NT2/D1 (cell line): ENCODE measurements at regions not wholly inside any gene's neighbourhood (a gene's known extent, or its start where the extent isn't known, plus 50 kb on each side); places are given as distances from the start of the nearest gene placed in this dataset.

Experiments used
- DNase-seq: peaks from one replicate; pipeline ENCODE4 v3.0.0-alpha.2; 2011; ENCODE audit warnings: low read depth, low spot score
- H3K27me3 ChIP-seq: 2 replicates; pipeline ENCODE4 v1.6.0; 2011; ENCODE audit warnings: mild to moderate bottlenecking; ENCODE audit not compliant: insufficient read length, insufficient read depth
- H3K36me3 ChIP-seq: 2 replicates; pipeline ENCODE4 v1.6.1; 2011; ENCODE audit warnings: mild to moderate bottlenecking, low read length, mixed read lengths; ENCODE audit not compliant: insufficient read depth, insufficient read length
- H3K4me1 ChIP-seq: 2 replicates; pipeline ENCODE4 v1.5.1; 2011; ENCODE audit not compliant: insufficient read depth, insufficient read length
- H3K4me3 ChIP-seq: 2 replicates; pipeline ENCODE4 v1.5.1; 2011; ENCODE audit warnings: low read depth; ENCODE audit not compliant: insufficient read length
- H3K9ac ChIP-seq: 2 replicates; pipeline ENCODE4 v1.6.0; 2011; ENCODE audit warnings: low read depth; ENCODE audit not compliant: insufficient read length
- H3K9me3 ChIP-seq: 2 replicates; pipeline ENCODE4 v1.5.1; 2011; ENCODE audit warnings: mild to moderate bottlenecking, low read length; ENCODE audit not compliant: insufficient read depth
- SUZ12 ChIP-seq: IDR thresholded peaks from 2 replicates; pipeline ENCODE4 v1.6.1; 2011; ENCODE audit not compliant: insufficient read length, insufficient read depth; ENCODE audit errors: extremely low read depth
- YY1 ChIP-seq: IDR thresholded peaks from 2 replicates; pipeline ENCODE4 v1.6.1; 2011; ENCODE audit not compliant: insufficient read length, insufficient read depth
- ZNF274 ChIP-seq: IDR thresholded peaks from 2 replicates; pipeline ENCODE4 v1.6.1; 2011; ENCODE audit warnings: mild to moderate bottlenecking, low read depth, low read length

GRCh38 chr13:82719987-82720386 is 1162.3 kb downstream of the SLITRK1 start:
- no peak overlapping the region for H3K9ac ChIP-seq
- H3K27me3 ChIP-seq: no peaks in the 10 kb centered on the region
- no peaks in the 10 kb centered on the region for H3K36me3 ChIP-seq
- DNase-seq: no peak
- H3K4me1 ChIP-seq: no peaks in the 10 kb centered on the region
- H3K9me3 ChIP-seq: no peaks in the 10 kb centered on the region
- TF ChIP-seq SUZ12 (no peak), ZNF274 (no peak), YY1 (no peak)
- no peak overlapping the region for H3K4me3 ChIP-seq

GRCh38 chr13:82717249-82717648 is 1165.0 kb downstream of the SLITRK1 start:
- Histone ChIP-seq H3K27me3 (no peaks in the 10 kb centered on the region), H3K4me3 (no peak overlapping the region), H3K9ac (no peak overlapping the region), H3K9me3 (no peaks in the 10 kb centered on the region), H3K4me1 (no peaks in the 10 kb centered on the region), H3K36me3 (no peaks in the 10 kb centered on the region)
- DNase-seq: no peak
- TF ChIP-seq SUZ12 (no peak), ZNF274 (no peak), YY1 (no peak)

GRCh38 chr13:82713687-82714405 is 1168.4 kb downstream of the SLITRK1 start:
- no peak overlapping the region for H3K9ac ChIP-seq
- H3K36me3 ChIP-seq: no peaks in the 10 kb centered on the region
- no peak overlapping the region for H3K4me3 ChIP-seq
- no peaks in the 10 kb centered on the region for H3K9me3 ChIP-seq
- no peak for DNase-seq
- no peaks in the 10 kb centered on the region for H3K4me1 ChIP-seq
- no peaks in the 10 kb centered on the region for H3K27me3 ChIP-seq
- TF ChIP-seq SUZ12 (no peak), ZNF274 (no peak), YY1 (no peak)

- Histone ChIP-seq H3K4me3 (no peak overlapping the region), H3K27me3 (no peaks in the 10 kb centered on the region), H3K9ac (no peak overlapping the region), H3K4me1 (no peaks in the 10 kb centered on the region), H3K9me3 (no peaks in the 10 kb centered on the region), H3K36me3 (no peaks in the 10 kb centered on the region)
- DNase-seq: no peak
- TF ChIP-seq SUZ12: no peak
- no peak for TF ChIP-seq ZNF274
- TF ChIP-seq YY1: no peak
Measured at GRCh38 chr13:82702513-82702912, 1179.8 kb downstream of the SLITRK1 start.

GRCh38 chr13:82701020-82701419 is 1181.3 kb downstream of the SLITRK1 start:
- Histone ChIP-seq H3K4me3 (no peak overlapping the region), H3K9me3 (no peaks in the 10 kb centered on the region), H3K36me3 (no peaks in the 10 kb centered on the region), H3K27me3 (no peaks in the 10 kb centered on the region), H3K4me1 (no peaks in the 10 kb centered on the region), H3K9ac (no peak overlapping the region)
- TF ChIP-seq SUZ12: no peak
- no peak for TF ChIP-seq YY1
- TF ChIP-seq ZNF274: no peak
- DNase-seq: no peak

- DNase-seq: no peak
- Histone ChIP-seq H3K4me3 (no peak overlapping the region), H3K4me1 (no peaks in the 10 kb centered on the region)
Measured at GRCh38 chr13:82698941-82699340, 1183.3 kb downstream of the SLITRK1 start.

GRCh38 chr13:82698383-82698782 is 1183.9 kb downstream of the SLITRK1 start:
- no peak overlapping the region for H3K4me3 ChIP-seq
- no peaks in the 10 kb centered on the region for H3K9me3 ChIP-seq
- H3K4me1 ChIP-seq: no peaks in the 10 kb centered on the region
- no peak overlapping the region for H3K9ac ChIP-seq
- H3K27me3 ChIP-seq: no peaks in the 10 kb centered on the region
- no peaks in the 10 kb centered on the region for H3K36me3 ChIP-seq
- TF ChIP-seq YY1: no peak
- TF ChIP-seq SUZ12: no peak
- TF ChIP-seq ZNF274: no peak
- no peak for DNase-seq

More at GRCh38 chr13:82698941-82699340, 1183.3 kb downstream of the SLITRK1 start:
- TF ChIP-seq YY1 (no peak), SUZ12 (no peak), ZNF274 (no peak)
- H3K27me3 ChIP-seq: no peaks in the 10 kb centered on the region
- no peaks in the 10 kb centered on the region for H3K9me3 ChIP-seq
- H3K9ac ChIP-seq: no peak overlapping the region
- H3K36me3 ChIP-seq: no peaks in the 10 kb centered on the region

- Histone ChIP-seq H3K4me1 (no peaks in the 10 kb centered on the region), H3K36me3 (no peaks in the 10 kb centered on the region), H3K9ac (no peak overlapping the region), H3K4me3 (no peak overlapping the region), H3K9me3 (no peaks in the 10 kb centered on the region), H3K27me3 (no peaks in the 10 kb centered on the region)
- TF ChIP-seq SUZ12 (no peak), YY1 (no peak), ZNF274 (no peak)
- no peak for DNase-seq
Measured at GRCh38 chr13:82693607-82694006, 1188.7 kb downstream of the SLITRK1 start.
